GM21825 (cell line): ENCODE measurements at regions not wholly inside any gene's neighbourhood (a gene's known extent, or its start where the extent isn't known, plus 50 kb on each side); places are given as distances from the start of the nearest gene placed in this dataset.
A peak's percentile ranks its signal among the peaks of the same experiment; 100 is the strongest.
"Not testable (repeated sequence)": the region's sequence is repeated elsewhere in the genome, so short reads cannot be mapped to it uniquely, and the experiment has no call there.

Experiments
- ATAC-seq: cut with Tn5 transposase; IDR thresholded peaks from one replicate; pipeline ENCODE4 v1.9.1; 2021; ENCODE audit warnings: mild to moderate bottlenecking, moderate library complexity; ENCODE audit not compliant: unreplicated experiment

DNA sequence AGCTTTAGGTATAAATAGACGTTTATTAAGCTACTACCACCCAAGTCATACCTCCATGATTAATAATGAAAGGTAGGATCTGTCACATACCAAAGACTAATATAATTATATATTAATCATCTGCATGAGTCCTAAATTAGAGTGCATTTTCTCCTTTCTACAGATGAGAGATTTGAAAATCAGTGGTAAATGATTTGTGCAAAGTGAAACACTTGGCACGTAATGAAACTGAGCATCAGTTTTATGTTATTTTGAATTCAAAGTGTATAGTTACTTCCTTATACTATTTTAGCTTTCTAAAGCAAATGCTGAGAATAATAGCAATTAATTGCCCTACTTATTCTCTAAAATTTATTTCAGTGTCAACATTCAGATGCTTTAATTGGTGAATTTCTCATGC is 615.3 kb downstream of the TRIB2 start:
- ATAC-seq: no peak

DNA sequence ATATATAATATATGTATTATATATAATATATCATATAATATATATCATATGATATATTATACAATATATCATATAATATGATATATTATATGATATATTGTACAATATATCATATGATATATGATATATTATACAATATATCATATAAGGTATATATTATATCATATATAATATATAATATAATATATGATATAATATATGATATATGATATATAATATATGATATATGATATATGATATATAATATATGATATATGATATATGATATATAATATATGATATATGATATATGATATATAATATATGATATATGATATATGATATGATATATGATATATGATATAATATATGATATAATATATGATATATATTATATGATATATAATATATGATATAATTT is 617.3 kb downstream of the TRIB2 start:
- ATAC-seq: not testable (repeated sequence)

DNA sequence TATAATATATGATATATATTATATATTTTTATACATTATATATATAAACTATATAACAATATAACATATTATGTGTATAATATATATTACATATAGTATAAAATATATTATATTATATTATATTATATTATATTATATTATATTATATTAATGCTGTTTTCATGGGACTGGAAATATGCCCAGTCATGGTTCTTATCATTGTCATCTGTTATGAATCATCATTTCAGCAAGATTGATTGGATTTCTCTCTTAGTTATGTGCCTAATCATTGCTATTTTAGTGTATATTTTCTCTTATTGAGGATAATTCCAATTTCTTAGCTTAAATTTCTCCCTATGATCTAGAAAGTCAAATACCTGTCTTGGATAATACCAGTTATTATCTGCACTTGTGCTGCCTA is 617.8 kb downstream of the TRIB2 start:
- ATAC-seq: no peak

DNA sequence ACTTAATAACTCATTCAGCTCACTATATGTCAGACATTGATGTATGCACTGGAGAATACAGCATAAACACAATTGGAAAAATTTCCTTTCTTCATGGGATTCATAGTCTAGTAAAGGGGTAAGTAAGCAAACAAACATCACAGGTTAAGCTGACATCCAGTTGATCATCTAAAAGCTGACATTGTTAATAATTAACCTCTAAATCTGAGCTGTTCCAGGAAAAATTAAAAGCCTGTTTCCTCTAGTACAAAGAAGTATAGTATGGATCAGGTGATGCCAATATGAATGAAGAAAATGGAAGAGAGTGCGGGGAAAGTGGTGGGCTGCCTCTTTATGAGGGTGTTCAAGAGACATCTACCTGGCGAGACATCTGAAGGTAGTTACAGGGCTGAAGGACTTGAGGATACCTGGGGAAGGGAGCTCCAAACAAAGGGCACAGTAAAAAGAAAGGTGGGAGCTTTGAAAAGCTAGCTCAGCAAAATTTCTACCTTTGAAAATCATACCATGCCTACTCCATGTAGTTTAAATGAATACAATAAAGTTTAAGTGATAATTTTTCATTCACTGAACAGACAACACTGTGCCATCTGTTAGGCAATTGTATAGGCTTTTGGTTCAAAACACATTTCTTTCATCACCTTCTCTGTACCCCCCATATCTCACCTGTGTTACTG is 619.3 kb downstream of the TRIB2 start:
- no peak for ATAC-seq

DNA sequence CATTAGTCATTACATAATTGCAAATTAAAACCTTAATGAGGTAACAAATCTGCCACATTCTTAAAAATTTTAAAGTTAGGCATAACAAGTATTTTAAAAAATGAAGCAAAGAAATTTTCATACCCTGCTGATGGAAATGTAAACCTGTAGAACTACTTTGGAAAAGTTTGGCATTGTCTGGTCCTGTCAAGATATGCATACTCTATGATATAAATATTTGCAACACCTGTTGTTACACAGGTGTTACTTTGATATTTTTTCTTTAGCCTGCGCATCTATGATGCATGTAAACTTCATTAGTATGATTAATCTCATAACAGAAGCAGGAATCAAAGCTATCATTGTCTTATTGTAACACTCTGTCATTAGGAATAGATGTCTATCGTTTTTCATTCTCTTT is 634.3 kb downstream of the TRIB2 start:
- ATAC-seq: no peak

DNA sequence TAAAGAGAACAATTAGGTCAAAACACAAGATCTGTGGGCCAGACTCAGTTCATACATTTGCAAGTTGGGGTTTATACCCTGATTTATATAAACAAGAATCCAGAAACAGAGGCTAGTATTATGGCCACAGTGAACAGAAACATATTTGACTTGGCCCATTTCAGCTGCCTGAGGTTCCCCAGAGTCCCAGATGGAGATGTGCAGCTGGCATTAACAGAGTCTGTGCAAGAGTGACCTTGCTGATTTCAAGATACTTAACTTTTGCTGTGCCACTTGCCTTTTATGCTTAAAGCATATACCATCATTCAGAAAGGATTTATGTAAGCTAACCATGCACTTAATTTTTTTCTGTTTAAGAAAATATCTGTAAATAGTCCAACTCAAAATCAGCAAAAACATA is 636.3 kb downstream of the TRIB2 start:
- ATAC-seq: no peak

DNA sequence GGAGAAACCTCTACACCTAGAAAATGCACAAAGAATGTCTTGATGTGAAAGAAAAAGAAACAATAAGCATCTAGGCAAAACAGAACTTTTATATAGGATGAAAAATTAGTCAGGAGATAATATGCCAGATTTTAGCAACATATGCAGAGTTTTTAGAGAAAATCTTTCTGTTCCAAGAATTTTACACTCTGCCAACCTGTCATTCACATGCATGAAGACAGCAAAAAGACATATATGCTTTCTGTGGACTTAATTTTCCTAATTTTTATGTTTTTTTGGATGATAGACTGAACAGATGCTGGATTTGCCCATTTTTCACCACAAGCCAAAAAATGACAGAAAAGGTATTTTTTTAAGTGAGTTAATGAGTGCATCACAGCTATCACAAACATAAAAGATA is 637.3 kb downstream of the TRIB2 start:
- no peak for ATAC-seq

DNA sequence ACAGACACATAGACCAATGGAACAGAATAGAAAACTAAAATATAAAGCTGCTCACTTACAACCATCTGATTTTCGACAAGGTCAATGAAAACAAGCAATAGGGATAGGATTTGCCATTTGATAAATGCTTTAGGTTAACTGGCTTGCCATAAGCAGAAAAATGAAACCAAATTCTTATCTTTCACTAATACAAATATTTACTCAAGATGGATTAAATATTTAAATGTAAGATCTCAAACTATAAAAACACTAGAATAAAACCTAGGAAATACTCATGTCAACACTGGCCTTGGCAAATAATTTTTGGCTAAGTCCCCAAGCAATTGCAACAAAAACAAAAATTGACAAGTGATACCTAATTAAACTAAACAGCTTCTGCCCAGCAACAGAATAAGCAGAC is 665.2 kb downstream of the TRIB2 start:
- ATAC-seq: not testable (repeated sequence)

DNA sequence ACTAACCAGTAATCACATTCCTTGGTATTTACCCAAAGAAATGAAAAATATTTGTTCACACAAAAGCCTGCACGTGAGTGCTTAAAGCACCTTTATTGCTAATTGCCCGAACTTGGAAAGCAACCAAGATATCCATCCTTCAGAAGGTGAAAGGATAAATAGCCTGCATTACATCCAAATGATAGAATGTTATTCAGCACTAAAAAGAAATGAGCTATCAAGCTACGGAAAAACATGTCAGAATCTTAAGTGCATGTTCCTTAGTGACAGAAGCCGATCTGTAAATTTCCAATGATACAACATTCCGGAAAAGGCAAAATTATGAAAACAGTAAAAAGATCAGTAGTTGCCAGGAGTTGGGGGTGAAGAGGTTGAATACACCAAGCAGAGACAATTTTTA is 672.4 kb downstream of the TRIB2 start:
- ATAC-seq: not testable (repeated sequence)

DNA sequence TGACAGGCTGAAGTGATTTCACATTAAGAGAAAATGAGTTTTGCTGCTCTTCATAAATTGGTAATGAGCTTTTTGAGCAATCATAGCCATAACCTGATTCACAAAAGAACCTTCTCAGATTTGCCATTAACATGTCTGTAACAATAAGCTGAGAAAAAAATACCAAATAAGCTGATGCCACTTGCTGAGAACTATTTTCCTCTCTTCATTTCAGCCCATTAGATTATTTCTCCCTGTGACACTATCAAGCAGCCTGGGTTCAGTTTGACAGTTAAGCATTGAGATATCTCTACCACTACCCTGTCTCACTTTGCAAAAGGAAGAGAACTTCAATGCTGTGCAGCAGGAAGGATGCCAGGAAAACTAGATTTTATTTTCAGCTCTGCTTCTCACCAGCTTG is 673.9 kb downstream of the TRIB2 start:
- no peak for ATAC-seq

DNA sequence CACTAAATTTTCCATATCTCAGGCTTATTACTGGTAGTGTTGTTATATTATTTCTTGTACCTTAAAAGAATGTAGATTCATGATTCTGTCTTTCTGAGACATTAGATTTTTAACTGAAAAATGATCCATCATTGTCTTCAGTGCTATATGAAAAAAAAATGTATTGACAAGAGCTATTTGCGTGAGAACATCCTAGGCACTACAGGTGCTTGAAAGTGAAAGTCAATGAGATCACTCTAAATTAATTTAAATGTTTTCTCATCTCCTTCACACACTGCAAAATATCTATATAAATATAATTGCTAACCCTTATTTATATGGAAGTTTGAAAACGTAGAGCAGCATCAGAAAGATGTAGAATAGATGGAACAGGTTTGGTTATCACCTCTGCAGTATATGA is 684.6 kb downstream of the TRIB2 start:
- no peak for ATAC-seq

DNA sequence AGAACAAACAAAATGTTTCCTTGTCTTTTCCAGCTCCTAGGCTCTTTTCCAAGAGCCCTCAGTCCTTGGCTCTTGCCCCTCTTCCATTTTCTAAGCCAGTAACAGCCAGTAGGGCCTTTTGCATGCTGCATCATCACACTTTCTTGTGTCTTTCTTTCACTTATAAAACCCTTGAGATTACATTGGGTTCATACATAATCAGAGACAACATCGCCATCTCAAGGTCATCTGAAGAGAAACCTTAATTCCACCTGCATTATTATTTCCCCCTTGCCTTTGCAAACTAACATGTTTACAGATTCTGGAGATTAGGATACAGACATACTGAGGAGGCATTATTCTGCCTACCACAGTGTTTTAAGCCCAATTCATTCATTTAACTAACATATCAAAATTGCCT is 697.3 kb downstream of the TRIB2 start:
- ATAC-seq: no peak

DNA sequence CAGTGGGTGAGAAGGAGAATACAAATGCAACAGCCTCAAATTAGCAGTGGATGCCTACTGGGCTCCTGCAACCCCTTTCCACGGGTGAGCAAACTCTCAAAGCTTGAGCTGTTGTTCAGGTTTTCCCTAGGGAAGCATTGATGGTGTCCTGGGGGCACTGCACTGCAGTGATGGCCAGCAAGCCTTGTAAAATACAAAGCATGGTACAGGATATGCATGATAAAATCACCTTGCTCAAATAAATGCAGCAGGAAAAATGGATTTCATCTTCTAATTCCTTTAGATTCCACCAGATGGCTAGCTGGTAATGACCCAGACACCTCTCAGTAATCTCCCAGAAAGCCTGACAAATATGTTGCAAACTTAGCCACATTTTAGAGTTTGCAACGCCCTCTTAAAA is 698.2 kb downstream of the TRIB2 start:
- no peak for ATAC-seq

DNA sequence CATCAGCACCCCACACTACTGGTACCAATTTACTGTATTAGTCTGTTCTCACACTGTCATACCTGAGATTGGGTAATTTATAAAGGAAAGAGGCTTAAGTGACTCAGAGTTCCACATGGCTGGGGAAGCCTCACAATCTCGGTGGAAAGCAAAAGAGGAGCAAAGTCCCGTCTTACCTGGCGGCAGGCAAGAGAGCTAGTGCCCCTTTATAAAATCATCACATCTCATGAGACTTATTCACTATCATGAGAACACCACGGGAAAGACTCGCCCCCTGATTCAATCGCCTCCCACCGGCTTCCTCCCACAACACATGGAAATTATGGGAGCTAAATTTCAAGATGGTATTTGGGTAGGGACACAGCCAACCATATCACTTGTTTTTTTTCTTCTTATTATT is 717.2 kb downstream of the TRIB2 start:
- no peak for ATAC-seq

DNA sequence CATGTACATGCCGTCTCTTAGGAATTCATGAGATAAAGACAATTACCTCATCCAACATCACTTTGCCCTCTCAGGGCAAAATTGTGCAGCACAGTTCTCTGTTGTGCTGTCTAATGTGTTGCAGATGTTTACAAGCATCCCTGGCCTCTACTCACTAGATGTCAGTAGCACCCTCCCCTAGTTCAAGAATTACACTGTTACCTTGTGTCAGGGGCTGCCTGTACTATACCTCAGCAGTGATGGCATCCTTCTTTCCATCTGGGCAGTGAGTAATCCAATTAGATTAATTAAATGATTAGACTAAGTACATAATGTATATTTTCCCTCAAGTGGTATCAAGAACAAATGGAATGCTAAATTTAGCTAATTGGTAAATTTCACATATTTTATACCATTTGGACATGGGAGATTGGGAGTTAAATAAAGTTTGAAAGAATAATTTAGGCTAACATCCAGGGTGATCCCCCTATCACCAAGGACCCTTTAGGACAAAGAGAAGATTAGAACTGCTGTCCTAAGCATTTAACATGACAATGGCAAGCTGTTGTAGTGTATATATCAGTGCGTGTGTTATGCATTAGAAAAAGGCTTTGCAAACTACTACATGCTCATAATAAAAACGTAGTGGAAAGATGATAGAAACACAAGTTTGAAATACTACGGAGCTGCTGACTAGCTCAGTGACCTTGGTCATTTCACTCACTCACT is 727.0 kb downstream of the TRIB2 start:
- ATAC-seq: not testable (repeated sequence)

DNA sequence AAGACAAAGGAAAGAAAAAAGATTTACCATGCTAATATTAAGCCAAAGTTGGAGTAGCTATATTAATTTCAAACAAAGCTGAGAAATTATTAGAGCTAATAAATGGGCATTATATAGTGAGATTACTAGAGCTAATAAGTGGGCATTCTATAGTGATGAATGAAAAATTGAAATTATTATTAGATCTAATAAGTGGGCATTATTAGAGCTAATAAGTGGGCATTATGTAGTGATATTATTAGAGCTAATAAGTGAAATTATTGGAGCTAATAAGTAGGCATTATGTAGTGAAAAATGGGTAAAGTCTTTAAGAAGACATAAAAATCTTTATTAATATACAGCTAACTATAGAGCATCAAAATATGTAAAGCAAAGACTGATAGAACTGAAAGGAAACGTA is 745.7 kb downstream of the TRIB2 start:
- ATAC-seq: no peak

DNA sequence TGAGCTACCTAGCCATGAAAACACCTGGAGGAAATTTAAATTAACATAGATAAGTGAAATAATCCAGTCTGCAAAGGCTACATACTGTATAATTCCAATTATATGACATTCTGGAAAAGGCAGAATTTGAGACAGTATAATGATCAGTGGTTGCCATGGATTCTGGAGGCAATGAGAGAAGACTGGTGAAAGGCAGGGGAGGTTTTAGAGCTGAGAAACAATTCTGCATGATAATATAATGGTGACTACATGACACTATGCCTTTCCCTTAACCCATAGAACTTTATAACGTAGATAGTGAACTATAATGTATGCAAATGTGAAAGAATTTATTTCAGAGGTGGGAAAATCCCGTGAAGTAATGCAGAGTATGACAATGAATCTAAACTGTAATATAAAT is 749.3 kb downstream of the TRIB2 start:
- ATAC-seq: no peak

DNA sequence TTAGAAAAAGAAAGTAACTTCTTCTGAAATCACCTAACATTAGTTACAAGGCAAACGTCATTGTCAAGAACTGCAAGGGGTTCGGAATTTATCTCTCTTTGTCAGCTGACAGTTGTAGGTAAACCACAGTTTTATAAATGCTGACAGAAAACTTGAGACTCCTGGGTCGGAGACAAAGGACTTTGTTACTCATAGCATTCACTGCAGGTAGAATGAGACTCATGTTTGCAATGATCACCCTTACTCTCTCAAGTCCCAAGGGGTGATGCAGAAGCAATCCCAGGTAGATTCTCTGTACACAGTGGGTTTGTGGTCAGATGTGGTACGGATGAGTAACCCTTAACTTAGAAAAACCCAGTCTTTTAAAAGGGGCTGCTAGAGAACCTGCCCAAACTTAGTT is 757.8 kb downstream of the TRIB2 start:
- ATAC-seq: peak; percentile 59

DNA sequence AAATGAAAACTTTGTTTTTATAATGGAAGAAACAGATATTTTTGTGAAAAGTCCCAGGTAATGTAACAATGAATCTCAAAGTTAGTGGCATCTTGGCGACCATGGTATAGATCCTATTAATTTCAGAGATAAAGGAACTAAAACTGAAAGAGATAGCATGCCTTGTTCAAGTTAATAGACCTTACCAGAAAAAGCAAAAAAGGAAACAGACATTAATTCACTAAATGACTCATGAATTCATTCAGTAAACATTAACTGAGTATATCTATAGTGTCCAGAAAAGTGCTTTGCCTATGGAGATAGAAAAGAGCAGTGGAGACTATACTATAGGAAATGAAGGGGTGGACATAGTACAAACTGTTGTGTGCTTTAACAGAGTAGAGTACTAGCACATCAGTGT is 763.3 kb downstream of the TRIB2 start:
- peak; percentile 88 for ATAC-seq

DNA sequence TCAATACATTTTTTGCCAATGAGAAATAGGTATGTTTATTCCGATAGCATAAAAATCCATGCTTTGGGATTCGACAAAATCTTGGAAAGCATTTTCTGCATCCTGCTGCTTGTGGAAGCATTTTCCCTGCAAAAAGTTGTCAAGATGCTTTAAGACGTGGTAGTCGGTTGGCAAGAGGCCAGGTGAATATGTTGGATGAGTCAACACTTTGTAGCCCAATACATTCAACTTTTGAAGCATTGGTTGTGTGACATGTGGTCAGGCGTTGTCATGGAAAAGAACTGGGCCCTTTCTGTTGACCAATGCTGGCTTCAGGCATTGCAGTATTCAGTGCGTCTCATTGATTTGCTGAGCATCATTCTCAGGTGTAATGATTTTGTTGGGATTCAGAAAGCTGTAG is 764.5 kb downstream of the TRIB2 start:
- ATAC-seq: no peak

DNA sequence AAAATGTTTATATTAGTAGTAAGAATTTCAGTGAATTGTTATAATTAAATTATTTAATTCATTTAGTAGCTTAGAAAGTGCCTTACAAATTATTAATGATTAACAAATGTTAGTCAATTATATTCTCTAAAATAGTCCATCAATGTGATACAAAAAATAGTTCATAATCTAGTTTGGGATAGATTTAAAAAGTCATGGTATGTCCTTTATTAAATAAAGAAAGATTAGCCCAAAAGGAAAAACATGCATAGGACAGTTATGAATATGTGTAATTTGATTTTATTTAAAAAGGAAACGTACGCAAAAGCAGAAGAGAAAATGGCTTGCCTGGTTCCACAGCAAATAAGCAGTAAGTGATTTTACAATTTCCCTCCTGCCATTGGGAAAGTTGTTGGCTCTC is 768.5 kb downstream of the TRIB2 start:
- no peak for ATAC-seq

DNA sequence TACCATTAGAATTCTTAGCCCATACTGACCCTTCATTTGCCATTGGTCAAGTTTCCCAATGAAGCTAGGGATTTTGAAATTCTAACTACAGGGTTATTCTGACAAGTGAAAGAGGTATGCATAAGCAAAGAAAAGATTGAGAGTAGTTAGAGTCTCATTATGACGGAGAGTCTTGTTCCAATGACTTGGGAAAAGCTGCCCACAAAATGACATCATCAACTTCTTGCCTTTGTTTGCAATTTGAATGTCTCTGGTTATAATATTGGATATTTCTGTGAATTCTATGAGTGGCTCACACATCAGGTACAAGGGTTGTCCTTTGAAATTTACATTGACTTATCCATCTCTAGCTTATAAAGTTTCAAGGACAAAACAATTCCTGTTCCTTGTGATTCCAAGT is 772.2 kb downstream of the TRIB2 start:
- ATAC-seq: no peak

DNA sequence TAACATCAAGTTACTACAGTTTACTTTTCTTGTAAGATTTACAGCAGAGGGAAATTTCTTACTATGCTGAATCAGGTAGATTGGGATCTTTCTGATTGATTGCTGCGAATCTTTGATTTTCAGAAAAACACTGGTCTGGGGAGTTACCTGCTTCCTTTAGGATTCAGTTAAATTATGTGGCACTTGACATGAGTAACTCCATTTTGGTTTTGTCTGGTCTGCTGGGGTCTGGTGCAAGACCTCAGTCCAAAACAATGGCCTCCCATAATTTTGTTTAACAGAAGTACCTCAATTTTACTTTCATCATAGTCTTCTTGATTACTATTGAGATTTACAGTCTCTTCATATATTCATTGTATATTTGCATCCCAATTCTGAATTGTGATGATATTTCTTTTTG is 775.5 kb downstream of the TRIB2 start:
- ATAC-seq: no peak
